Retina (tissue), 1 donor: ENCODE measurements at regions not wholly inside any gene's neighbourhood (a gene's known extent, or its start where the extent isn't known, plus 50 kb on each side); places are given as distances from the start of the nearest gene placed in this dataset.

Experiments used
- DNase-seq: peaks from one replicate; pipeline ENCODE4 v3.0.0-alpha.2; 2016

DNA sequence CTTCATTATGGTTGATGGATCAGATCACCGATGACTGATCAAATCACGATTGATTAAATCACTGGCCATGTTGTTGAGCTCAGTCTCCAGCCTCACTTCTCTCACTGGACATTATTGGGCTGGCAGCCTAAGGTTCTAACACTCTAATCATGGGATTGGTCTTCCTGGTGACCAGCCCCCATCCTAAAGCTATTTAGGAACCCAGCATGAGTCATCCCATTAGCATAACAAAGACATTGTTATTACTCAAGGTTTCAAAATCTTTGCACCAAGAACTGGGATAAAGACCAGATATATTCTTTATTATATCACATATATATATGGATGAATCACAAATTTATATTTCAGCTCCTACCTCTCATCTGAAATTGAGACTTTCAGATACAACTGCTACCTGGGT, 272.1 kb upstream of the IL12B start:
- no peak for DNase-seq

DNA sequence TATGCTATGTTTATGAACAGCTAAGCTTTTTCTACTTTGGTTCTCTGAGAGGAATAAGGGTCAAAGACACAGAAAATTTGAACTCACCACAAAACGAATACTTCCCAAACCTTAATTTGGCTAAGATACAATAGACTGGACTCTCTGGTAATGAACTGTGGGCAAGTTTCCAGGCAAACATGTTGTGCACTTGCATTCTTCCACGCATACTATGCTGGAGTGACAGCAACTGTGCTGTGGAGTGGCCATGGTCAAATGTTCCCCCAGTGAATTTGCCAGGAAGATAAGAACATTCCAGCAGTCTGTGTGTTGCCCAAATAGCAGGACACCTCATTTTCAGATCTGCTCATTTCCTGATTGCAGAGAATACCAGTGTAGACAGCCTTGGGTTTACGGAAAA, 275.3 kb upstream of the IL12B start:
- DNase-seq = no peak

DNA sequence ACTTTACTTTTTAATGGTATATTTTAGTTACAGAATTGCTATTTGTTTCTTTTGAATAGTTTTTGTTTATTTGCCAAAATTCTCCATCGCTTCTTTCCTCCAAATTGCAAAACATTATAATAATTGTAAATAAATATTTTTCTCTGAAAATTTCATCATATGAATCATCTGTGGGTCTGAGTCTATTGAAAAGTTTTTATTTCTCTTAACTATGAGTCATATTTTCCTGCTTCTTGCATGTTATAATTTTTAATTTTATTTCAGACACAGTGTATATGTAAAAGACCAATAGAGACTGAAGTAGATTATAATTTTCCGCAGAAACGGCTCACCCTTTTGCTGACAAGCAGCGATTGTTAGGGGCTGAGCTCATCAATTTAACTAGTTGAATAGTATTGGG, 279.1 kb upstream of the IL12B start:
- no peak for DNase-seq

DNA sequence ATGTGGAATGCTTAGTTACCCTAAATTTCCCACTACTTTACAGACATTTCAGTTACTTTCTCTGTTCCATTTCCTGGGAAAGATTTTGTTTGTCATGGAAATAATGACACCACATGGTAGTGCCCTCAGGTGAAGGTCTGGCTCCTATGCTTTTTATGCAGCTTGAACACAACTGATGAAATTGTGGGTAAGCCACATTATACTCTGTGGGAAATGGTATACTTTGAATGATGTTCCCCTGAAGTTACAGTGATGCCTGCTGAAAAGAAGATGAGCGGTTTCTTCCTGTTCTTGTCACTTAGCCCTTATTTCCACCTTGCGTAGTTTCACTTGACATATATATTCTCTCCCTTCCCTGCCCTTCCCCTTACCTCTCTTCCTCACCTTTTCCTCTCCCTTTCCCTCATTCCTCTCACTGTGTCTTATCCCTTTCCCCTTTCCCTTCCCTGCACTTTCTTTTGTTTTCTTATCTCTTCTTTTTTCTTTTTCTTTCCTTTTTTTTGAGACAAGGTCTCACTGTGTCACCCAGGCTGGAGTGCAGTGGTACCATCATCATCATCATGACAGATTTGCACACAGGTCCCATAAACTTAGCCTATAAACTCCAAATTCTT, 280.8 kb upstream of the IL12B start:
- no peak for DNase-seq

DNA sequence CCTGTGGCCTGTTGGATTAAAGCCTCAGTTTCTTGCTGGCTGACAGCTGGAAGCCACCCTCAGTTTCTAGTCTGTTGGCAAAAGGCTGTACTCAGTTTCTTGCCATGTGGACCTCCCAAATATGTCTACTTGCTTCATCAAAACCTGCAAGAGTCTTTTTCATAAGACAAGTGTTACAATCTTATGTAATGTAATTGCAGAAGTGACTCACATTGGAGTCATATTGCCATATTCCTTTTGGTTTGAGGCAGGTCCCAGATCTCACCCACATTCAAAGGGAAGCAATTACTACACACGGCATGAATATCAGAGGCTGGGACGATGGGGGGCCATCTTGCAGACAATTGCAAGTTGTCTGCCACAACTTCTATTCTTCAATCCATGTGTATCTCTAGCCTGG, 286.7 kb upstream of the IL12B start:
- no peak for DNase-seq

DNA sequence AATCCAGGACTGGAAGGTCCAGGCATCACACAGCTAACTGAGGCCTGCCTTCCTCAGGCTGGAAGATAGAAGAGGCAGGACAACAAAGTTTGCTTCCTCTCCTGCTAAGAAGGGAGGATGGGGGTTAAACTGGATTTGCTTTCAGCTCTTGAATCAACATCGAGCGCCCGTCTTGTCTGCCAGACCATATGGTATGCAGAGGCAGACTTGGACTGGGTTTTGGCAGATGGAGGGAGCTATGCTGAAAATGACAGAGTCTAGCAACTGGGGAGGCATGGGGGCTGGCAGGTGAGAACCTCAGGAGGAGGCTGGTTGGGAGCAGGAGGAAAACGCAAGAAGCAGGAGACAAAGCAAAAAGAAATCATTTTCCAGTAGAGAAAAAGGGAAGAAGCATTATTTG, 289.5 kb upstream of the IL12B start:
- no peak for DNase-seq

DNA sequence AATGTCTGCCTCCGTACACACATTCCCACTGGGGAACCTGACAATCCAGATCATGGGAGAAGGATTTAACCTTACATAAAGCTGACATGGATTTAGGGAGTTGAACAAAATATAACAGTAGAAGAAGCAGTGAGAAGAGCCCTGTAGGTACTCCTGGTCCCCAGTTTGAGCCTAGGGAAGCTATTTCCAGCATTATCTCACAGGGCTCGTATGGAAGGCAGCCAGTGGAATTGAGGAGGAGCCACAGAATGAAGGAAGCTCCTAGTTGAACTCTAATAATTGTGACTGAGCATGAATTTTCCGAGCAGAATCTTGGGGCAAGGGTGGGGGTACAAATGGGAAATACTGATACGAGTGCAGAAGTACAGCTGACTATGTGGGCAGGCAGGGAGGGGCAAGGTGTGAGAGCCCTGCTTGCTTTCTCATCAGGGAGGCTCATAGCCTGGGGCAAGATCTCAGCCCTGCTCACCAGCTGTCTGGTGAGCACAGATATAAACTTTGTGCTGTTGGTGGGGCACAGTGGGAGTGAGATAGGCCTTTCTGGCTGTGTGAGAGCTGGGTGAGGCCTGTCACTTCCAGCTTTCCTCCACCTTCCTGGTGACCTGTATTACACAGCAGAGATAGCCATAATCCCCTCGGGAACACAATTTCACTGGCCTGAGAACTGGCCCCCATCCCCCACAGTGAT, 290.7 kb upstream of the IL12B start:
- no peak for DNase-seq

DNA sequence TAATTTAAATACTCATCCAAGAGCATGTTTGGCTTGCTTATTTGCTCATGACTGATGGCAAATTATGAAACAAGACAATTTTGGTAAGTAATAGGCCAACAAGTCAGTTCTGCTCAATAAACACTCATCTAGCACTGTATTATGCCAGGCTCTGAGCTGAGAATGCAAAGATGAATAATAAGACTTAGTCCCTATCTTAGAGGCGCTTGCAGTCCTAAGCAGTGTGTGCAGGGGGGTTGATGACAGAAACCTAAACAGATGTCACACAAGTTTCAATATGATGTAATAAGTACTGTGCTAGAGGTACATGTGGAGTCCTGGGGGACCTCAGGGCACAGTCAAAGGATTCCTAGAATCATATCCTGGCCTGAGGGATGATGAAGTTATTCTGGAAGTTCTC, 287.6 kb upstream of the ADRA1B start:
- DNase-seq = no peak

DNA sequence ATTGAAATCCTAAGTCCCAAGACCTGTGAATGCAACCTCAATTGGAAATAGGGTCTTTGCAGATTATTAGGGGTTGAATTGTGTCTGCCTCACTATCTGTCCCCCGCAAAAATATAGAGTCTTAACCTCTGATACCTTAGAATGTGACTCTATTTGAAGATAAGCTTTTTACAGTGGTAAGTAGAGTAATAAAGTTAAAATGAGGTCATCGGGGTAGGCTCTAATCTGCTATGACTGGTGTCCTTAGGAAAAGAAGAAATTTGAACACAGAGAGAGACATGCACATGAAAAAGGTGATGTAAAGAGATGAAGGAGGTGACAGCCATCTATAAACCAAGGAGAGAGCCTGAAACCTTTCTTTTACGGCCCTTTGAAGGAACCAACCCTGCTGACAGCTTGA, 287.1 kb upstream of the ADRA1B start:
- DNase-seq = no peak

DNA sequence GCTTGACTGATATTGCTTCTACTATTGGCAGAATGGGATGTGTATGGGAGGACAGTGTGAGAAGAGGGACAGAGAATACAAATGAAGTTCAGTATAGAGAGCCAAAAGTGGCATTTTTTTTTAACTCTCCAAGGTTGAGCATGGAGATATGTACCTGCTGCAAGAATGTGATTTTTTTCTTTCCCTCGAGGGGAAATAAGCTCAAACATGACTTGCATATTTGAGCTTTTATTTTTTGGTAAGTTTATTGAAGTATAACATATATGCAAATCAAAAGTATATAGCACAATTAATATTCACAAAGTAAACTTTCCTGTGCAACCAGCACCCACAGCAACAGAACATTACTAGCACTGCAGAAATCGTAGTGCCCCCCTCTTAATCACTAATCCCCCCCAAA, 285.7 kb upstream of the ADRA1B start:
- DNase-seq = no peak

DNA sequence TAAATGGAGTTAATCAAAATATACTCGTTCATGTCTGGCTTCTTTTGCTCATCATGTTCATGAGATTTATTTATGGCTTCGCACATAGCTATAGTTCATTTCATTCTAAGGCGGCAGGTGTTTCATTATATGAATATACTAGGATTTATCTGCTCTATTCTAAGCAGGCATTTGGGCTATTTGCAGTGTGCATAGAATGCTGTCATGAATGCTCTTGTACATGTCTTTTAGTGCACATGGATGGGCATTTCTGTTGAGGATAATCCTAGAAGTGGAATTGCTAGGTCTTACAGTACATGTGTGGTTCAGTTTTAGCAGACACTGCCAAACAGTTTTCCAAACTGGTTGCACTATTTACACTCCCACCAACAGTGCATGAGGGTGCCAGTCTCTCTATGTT, 285.3 kb upstream of the ADRA1B start:
- no peak for DNase-seq

DNA sequence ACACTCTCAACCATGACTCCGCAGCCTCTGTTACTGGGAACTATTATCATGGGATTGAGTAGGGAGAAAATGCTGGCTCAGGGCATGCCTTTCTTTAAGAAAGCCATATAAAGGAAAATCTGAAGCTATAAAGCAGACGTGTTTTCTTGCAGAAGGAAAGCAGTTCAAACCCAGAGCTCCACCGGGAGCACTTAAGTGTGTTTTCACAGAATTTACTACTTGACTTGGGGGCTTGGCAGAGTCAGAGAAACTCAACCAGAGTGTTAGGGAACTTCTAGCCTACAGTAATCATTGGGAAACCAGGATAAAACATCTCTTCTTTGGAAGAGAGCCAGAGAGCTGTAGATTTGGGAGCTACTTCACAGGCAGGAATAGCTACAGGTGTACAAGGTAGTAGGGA, 283.4 kb upstream of the ADRA1B start:
- DNase-seq = no peak

DNA sequence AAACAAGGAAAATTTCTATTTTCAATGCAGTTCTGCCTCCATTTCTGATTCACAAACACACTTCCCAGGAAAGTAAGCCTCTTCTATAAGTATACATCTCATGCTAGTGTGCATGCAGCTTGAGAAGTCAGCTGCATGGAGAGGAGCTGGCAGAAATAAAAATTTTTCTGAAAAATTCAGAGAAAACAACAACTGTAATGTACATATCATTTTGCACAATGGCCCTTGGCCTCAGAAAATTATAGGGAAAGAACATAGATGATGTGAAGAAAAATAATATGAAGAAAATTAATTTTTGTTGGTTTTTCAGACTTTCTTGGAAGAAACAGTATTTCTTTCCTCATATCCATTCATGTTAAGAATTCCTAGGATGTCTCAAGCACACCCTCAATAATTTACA, 277.8 kb upstream of the ADRA1B start:
- DNase-seq = no peak

DNA sequence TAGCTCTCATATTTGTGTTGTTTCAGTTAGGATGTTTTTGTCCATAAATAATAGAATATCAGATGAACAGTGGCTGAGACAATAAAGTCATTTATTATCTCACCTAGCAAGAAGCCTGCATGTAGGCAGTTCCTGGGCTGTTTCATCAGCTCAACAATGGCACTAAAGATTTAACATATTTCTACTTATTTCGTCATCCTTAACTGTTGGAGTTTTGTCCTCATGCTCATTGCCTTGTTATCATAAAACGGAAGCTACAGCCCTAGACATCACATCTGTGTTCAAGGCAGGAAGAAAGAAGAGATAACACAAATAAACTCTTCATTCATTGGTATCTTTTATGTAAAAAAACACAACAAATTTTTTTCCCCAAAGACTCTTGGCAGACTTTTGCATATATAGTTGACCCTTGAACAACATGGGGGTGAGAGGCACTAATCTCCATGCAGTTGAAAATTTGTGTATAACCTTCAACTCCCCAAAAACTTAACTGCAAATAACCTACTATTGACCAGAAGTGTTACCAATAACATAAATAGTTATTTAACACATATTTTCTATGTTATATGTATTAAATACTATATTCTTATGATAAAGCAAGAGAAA, 277.2 kb upstream of the ADRA1B start:
- DNase-seq = no peak

DNA sequence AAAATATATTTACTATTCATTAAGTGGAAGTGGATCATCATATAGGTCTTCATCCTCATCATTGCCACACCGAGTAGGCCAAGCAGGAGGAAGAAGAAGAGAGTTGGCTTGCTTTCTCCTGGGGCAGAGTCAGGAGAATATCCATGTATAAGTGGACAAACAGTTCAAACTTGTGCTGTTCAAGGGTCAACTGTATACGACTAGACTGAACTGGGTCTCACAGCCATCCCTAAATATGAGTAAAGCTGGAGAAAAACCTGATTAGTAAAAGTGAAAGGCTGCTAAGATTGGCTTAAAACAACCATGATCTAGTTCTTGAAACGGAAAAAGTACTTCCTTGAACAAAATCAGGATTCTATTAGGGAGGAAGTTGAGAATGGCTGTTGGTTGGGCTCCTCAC, 276.7 kb upstream of the ADRA1B start:
- no peak for DNase-seq

DNA sequence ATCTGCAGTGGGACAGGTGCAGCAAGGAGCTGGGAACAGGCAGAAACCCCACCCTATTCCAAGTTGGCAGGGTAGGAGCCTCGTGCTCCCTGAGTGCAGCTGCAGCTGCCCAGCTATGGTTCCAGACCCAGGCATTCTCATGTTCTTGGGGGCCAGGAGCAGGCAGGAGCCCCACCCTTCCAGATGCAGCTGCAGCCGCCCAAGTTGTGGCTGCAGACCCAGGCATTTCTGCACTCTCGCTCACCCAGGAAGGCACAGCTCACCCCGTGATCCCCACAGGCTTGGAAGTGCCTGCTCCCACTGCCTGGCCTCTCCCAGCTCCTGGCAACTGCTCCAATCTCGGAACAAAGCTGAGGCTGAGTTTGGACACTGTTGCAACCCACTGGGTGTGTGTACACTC, 275.8 kb upstream of the ADRA1B start:
- no peak for DNase-seq

DNA sequence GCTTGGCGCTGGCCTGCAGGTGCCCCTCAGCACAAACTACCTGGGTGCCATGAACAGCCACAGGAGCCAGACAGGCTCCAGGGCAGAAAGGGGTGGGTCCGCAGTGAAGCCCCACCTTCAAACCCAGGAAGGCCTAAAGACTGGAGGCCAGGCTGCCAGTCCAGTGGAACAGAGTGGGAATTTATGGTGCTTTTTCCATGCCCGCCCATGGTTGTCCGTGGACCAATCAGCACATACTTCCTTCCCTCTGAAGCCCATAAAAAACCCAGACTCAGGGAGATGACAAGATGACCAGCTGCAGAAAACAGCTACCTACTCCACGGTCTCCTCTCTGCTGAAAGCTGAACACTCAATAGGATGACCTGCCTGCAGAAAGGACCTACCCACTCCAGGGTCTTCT, 275.4 kb upstream of the ADRA1B start:
- no peak for DNase-seq

DNA sequence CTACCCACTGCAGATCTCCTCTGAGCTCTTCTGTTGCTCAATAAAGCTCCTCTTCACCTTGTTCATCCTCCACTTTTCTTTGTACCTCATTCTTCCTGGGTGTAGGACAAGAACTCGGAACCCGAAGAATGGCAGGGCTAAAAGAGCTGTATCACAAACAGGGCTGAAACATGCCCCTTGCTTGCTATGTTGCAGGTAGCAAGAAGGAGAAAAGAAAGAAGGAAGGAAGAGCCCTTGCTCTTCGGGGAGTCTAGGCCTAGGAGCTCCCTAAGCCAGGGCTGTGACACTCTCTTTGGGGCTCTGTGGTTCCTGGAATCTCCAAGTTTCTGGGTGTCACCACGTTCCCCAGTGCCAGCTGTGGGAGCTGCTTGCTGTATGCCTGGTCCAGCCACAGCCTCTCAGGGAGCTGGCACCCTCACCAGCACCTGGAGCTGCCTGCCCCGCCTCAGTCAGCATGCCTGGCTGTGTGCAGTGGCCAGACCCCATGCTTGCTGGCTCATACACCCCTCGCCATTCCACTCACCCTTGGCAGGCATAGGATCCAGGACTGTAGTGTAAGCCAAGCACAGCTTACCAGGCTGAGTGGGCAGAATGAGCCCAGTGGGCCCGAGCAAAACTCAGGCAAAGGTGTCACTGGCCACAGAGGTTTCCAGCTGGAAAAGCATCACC, 274.8 kb upstream of the ADRA1B start:
- no peak for DNase-seq

DNA sequence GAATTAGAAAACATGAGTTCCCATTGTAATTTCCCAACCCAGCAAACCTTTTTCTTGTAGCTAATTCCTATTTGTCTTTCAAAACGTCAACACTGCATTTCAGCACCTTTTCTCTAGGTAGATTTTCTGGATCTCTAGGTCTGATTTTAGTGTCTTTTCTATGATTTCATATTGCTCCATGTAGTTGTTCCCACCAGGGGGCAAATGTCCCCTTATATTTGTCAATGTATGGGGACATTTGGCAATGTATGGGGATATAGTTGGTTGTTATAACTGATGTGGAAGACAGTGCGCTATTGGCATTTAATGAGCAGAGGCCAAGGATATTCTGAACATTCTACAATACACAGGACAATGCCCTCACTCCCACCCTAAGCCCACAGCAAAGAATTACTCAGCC, 273.9 kb upstream of the ADRA1B start:
- DNase-seq = no peak

DNA sequence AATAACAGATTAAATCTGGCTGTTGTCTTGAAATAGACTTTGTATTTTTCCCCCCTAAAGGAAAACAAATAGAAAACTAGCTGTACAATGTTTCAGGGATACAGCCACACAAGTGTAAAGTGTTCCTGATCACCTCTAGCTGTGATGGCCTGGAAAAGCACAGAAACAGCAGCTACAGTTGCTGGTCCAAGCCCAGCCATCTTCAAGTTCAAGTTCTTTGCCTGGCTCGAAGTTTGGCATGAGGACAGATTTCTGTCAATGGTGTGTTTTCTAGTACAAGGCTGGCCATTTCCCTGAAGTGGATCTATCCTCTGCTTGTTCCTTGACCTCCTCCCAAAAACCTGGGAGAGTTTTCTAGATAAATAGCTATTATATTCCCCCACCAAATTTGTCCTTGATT, 272.2 kb upstream of the ADRA1B start:
- no peak for DNase-seq

DNA sequence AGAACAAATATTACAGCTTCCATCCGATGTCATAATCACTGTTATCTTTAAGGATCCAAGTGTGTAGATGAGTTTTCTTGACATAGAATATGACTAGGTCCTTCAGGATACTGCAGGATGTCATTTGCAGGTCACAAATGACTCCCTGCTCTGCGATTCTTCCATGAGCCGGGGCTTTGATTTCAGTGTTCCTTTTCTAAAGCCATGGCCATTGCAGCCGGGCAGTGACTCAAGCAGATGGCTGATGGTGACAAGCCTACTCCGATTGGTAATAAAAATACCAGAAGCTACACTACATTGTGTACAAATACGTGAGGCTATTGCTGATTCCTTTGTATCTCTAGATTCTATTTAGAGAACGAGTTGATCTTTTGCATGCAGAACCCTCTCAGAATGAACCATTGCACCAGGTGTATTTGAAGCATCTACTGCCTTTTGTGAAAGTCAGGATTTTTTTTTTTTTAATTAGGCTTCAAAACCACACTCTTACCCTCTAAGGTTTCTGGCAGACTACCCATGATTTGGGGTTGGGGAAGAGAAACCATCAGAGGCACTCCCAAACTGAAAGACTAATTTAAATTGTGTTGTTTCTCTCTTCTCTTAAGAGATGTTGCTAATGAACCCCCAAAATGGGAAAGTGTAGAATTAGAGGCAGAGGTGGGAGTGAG, 271.0 kb upstream of the ADRA1B start:
- no peak for DNase-seq

DNA sequence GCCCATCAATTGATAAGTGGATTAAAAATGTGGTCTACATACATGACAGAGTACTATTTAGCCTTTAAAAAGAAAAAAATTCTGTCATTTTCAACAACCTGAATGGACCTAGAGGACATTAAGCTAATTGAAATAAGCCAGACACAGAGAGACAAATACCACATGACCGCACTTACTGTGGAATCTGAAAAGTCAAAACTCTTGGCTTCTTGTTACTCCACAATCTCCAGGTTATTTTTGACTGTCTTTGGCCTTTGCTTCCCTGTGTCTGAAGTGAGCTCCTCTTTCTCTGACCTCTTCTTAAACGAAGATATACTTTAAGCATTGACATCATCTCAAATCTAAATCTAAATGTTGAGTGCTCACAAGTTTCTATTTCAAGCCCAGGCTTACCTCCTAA, 265.5 kb upstream of the ADRA1B start:
- DNase-seq = no peak

DNA sequence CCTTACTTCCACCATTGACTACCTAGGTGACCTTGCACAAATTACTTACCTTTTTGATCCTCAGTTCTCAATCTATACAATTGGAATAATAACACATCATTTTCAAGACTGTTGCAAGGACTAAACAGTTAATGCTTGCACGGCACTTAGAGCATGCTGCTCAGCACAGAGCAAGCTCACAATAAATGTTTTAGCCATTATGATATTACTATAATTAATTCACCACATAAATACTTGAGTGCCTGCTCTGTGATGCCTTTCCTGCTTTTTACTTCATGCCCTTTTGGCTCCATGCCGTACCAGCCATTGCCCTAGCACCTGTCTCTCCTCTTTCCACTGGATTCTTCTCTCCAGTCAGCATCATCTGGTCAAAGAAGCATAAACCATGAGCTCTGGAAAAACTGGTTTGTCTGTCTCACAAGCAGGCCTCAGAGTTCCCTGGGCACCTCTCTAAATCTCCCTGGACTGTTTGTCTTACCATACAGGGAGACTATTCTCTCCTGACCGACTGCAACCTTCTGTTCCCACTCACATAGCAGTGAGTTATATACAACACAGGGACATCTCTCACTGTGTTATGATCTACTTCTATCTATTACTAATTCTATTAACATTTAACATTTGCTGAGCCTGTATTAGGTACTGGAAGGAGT, 260.4 kb upstream of the ADRA1B start:
- no peak for DNase-seq
